ENCODE measurements at regions not wholly inside any gene's neighbourhood (a gene's known extent, or its start where the extent isn't known, plus 50 kb on each side); places are given as distances from the start of the nearest gene placed in this dataset.

DNA sequence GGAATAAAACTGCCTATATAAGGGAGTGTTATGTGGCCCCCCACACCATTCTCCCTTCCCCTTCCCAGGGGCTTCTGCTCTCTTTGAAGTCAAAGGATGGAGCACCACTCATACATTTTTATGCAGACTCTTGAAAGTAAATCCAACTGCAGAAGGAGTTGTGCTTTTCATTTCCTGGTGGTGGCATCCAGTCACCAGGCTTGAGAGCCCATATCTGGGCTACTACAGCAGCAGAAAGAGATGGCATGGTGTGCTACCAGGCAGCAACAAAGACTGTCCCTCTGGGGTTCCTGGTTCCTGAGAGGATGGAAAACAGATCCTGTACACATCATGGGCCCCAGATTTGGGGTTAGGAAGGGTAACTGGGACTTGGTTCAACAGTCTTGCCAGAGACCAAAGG, 226.4 kb downstream of the CLIC5 start:
- DNase-seq = no peak

DNA sequence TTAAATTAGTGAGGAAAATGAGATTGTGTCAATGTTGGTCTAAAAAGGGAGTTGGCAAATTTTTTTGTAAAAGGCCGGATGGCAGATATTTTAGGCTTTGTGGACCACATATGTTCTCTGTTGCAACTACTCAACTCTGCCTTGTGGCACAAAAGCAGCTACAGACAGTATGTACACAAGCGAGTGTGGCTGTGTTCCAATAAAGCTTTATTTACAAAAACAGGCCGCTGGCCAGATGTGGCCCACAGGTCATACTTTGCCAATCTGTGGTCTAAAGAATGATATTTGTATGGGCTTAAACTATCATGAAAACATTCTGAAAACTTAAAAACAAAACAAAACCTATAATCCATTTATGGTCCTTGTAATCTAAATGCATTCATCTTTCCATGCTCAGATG, 228.3 kb downstream of the CLIC5 start:
- no peak for DNase-seq

DNA sequence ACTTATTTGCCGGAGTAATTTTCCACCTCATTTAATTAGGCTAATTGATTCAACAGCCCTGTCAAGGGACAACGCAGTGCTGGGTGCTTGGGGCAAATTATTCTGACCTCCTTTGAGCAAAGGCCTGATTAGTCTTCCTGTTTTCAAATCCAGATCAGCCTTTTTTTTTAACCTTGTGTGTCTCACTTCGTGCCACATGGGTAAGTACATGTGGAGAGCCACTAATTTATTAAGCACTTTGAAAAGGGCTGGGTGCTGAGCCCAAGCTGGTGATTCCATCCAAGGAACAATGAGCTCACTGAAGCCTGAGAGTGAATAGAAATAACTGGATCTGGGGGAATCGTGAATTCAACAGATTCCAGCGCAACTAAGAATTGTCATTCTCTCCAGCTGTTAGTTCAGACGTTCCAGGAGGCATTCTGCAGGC, 229.3 kb downstream of the CLIC5 start:
- no peak for DNase-seq

DNA sequence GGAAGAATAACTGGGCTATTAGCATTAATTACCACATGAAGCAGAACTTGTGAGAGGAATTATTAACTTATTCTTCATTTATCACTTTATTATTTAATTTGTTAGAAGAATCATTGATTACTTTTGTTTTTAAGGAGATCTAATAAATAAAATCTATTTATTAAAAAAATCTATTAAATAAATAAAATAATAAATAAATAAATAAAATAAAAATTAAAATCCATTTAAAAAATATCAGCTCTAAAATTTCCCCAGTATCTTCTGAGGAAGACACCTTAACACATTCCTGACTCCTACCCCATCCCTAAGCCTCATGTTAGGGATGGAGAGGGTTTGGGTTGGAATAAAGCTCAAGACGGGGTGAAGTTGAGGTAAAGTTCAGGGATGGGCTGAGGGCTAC, 231.4 kb downstream of the CLIC5 start:
- DNase-seq = no peak

DNA sequence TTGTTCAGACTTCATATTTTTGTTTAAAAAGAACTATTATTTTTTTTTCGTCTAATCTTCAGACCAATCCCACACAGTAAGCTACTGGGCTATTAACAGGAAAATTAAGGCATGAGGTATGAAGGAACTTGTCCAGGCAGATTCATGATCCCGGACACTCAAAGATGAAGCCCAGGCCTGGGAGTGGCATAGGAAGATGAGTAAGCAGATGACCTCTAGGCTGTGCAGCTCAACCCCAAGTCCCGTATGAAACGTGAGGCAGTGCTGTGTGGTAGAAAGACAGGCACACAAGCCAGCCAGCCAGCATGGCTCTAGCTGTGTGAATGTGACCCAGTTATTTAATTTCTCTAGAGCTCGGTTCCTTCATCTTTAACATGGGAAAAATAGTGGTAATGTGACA, 231.9 kb downstream of the CLIC5 start:
- no peak for DNase-seq

DNA sequence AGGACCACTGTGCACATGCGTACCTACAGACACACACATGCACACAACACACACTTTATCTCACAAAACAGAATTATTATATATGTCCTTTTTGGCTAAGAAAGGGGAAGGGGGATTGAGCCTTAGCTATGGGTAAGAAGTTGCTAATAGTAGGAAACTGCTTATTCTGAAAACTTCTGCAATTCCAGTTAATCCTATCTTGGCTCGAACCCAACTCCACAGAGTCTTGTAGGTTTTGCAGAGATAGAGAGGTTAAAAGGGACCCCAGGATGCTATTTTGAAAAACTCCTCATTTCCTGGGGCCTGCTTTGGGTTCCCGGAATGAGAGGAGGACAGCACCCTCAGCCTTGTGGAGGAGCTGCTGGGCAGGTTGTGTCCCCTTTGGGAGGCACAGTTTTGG, 233.8 kb downstream of the CLIC5 start:
- DNase-seq = no peak

DNA sequence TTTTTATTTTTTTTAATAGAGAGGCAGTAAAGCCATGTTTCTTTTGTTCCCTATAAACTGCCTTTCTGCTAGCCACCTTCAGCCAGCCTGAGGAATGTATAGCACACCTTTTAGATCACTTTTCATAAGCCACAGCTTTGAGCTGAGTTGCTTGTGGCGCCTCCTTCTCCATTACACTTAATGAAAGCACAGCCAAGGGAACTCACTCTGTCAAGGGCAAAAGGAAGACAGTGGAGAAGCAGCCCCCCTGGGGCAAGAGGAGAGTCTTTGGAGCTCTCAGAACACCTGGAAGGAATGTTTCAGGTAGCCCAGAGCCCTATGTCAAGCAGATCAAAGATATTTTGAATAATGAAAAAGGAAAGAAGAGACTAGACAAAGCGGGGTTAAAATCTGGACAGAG, 235.1 kb downstream of the CLIC5 start:
- DNase-seq = no peak

DNA sequence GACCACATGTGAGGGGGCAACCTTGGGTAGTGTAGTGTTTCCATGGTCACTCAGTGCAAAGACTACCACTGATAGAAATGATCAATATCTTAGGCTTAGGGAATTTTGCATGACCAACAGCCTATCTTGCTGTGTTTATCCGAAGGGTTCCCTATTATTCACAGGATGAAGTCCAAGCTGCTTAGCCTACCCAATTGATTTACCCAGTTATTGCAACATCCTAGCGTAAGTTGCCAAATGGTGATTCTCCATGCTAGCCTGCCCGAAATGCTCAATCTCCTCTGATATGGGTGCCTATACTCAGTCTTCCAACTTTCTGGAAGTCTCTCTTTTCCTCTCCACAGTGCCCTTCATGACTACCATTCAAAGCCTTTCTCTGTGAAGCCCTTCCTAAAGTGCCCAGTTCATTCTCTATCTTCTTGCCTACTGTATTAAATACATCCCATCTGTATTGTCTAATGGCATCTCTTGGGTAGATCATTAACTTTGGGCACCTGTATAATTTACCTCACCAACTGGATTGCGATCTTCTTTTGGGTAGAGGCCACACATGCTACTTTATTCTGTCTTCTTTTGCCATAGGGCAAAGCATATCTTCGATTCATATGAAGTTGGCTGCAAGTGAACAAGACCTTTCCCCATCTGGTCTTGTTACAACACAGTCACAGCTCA, 240.5 kb downstream of the CLIC5 start:
- no peak for DNase-seq

DNA sequence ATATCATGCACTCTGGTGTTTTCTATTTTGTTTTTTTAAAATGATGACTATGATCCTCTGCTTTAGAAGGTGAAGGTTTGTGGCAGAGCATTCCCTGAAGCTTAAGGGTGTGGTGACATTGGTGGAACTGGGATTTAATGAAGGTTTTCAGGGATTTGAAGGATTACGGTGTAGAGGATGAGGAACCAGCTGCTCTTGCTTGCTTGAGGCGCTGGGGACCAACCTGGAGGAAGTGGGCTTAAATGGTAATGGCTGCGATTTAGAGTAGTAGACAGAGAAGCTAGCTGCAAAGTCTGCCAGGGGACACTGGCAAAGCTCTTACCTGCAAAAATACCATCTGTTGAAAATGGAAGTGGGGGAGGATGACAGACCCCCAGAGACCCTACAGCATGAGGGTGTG, 241.8 kb downstream of the CLIC5 start:
- DNase-seq = no peak

DNA sequence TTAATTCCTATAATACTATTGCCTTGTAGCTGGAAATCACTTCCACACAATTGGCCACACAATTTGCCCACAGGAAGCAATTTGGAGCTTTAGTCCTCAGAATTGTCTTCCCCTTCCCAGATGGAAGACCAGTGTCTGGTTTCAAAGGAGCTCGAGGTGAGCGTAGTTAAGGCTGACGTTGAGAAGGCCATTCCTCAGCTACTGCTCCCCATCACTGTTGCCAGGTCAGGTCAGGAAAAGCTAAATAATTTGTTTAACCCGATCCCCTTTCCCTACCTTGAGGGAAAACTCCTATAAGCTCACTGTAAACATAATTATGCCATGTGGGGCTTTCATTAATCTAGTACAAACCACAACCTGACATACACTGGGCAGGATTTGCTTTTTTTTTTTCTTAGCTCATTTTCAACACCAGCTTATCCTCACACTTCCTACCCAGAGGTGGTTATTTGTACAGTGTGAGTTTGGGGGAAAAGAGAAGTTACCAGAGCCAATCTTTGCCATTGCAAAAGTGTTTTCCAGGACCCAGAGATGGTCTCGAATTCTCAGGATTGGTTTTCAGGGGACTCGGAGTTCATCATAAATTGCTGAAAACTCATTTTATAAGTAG, 242.7 kb downstream of the CLIC5 start:
- no peak for DNase-seq

DNA sequence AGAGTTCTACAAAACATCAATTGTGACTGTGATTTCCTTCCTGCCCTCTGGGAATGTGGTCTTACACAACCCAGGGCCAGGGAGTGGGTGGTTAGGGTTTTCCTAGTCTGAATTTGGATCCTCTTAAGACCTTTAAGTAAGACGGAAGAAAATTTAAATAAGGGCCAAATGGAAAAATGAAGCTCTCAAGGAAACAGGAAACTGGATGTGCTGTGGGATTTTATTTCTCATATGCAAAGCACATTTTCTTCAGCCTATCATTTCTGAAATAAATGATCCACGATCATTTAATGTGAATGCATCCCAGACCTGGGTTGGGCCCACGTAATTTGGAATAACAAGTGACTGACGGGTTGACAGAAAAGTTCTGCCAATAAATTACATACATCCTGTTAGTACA, 243.6 kb downstream of the CLIC5 start:
- DNase-seq = no peak

DNA sequence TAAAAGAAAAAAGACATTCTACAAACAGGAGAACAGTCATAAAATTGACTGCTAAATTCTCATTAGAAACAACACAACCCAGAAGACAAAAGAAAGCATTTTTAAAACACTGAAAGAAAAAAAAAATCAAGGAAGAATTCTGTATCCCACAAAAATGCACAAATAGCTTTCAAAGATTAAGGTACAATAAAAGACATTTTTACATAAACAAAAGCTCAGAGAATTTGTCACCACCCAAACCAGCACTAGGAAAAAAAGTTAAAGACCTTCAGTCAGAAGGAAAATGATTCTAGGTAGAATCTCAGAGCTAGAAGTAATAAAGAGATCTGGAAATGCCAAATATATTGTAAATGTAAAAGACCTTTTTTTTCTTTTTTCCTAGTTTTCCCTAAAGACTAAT, 252.4 kb downstream of the CLIC5 start:
- DNase-seq = no peak

DNA sequence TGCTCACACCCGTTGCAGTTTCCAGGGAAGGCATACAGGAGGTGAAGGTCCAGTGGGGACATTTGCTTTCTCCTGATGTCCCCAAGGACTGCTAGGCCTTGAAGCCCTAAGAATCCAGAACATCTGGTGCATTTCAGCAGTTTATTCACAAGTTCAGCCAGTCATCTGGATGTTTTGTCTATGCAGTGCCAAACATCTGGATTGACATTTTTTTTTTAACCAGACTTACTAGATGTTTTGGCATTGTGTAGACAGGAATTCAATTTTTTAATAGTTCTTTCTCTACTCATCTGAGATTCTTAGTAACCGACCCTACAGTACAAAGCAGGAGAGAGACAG, 256.2 kb downstream of the CLIC5 start:
- DNase-seq = no peak

DNA sequence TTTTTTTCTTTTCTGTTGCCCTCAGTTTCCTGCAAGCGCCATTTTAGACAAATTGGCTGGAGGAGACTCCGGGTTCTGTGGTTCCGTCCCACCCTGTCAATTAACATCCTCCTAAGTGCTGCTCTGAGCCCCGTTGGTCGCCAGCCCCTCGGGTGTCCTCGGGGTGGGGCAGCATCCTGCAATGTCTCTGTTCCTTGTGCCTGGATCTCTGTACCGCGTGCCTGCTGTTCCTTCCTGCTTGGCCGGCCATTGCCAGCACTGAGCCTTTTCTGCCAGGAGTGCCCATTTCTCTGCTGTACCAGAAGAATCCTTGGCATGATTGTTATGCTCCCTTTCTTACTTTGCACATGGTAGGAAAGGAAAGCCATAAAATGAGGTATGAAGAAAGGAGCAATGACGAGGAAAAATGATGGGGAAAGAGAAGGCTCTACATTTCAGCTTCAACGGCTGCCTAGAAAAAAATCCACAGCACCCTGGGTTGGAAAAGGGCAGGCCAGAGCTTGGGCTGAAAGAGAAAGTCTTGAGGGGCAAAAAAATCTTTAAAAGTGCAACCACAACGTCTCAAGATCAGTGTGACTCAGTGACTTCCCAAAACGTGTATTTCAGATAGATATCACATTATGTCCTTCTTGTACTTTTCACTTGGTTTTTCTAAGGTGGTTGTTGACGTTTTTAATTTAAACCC, 256.7 kb downstream of the CLIC5 start:
- no peak for DNase-seq

DNA sequence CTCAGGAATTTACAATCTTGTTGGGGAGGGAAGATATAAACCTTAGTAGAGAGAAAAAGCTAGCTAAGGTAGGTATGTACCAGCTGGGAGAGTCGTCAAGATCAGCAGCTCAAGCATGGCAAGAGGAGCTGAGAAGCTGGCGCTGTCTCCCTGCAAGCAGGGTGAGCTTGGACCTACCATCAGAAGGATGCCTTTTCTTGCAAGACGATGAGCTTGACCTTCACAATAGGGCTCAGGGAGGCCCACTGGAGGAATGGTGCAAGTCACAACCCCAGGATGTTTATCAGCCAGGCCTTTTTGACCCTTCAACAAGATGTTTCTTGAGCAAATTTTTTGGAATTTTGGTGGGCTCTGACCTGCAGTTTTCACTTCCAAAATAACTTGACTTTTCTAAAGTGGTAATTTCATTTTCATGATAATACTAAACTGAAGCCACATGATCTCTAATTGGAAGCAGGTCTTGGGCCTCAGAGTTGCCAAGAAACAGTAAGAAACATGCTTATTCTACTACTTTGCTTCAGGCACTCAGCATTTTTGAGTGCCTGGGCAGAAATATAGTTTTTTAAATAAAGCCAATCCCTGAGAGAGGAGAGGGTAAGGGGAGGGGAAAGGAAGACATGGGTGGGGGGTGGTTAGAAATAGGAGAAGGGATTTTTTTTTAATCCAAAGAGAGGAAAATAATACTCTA, 258.1 kb downstream of the CLIC5 start:
- no peak for DNase-seq

DNA sequence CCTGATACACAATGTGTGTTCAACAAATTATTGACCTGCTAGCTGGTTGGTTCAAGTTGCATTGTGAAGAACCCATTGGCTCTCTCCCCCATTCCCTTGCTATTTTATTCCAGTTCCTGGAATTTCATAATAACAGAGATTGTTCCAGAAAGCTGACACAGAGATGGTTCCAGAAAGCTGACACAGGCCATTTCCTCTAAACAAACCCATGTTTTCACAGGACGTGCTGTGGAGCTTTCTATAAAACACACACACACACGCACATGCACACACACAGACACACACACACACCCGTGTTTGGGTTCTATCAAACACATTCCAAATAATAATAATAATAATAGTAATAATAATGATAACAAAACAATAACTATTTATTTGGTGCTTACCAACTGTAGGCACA, 259.1 kb downstream of the CLIC5 start:
- no peak for DNase-seq

DNA sequence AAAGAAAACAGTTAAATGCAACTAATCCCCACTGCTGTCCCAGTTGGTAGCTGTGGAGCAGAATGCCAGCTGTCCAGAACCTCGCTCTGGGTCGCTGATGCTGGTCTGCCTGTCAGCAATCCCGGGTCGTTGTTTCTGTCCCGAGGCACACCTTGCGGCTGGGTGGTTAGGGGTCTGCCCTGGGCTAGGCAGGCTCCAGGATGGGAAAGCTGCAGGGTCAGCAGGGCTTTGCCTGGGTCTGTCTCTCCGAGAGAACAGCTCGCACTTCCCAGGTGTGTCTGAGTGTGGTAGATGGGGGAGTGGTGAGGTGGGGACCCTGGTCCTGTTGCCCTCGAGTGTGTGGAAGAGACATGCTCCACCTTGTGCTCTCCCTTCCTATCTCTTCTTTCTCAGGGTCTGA, 261.2 kb downstream of the CLIC5 start:
- DNase-seq = no peak

DNA sequence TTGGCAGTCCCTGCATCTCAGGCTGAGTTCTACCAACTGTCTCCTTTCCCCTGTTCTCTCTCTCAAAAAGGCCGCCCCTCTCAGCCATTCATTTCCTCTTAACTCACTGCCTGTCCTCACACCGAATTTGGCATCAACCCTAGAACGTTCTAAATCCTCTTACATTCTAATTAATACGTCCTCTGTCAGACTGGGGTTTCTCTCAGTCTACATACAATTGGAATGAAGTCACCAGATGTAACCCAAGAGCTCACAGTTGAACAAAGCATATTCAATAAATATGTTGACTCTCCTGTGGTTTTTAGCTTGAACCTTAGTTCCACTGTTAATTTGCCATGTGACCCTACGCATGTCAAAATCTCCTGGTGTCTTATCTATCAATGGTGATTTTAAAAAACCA, 269.6 kb downstream of the CLIC5 start:
- no peak for DNase-seq

DNA sequence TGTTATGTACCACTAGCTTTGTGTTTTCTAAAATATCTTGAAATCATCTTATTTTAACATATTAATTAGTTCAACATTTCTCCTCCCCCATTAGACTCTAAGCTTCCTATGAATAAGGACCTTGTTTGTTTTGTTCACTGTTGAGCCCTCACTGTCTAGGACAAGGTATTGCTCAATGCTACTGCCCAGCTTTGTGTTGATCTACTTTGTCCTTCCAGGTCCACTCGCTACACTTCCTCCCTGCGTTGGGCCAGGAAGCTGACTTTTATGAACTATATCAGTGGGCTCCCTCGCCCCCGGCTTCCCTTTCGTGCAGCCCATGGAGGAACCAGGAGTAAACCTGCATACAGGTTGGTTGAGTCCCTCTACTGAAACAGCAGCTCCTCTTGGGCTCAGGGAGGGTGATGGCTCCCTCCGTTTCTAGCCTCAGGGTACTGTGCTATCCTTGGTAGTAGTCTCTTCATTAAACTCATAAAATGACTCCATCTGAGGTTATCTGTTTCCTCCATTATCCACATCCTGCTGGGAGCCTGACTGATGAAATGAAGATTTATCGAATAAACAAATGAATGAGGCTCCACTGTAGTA, 272.5 kb downstream of the CLIC5 start:
- DNase-seq = no peak

DNA sequence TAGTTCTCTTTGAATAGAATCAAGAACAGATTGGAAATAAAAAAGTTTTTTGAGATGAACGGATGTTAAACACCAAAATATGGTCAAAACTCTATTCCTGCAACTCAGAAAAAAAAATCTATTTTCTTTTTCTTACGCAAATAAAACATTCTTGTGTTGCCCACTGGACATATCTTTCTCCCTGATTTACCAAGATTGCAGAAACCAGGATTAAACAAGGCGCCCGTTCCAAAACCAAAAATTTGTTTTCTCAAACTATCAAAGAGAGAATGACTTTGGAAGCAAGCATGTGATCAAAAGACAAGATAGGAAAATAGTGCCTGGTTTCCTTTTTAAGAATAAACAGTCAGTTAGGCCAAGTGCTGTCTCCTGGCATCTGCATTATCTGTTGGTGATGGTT, 273.1 kb downstream of the CLIC5 start:
- no peak for DNase-seq

DNA sequence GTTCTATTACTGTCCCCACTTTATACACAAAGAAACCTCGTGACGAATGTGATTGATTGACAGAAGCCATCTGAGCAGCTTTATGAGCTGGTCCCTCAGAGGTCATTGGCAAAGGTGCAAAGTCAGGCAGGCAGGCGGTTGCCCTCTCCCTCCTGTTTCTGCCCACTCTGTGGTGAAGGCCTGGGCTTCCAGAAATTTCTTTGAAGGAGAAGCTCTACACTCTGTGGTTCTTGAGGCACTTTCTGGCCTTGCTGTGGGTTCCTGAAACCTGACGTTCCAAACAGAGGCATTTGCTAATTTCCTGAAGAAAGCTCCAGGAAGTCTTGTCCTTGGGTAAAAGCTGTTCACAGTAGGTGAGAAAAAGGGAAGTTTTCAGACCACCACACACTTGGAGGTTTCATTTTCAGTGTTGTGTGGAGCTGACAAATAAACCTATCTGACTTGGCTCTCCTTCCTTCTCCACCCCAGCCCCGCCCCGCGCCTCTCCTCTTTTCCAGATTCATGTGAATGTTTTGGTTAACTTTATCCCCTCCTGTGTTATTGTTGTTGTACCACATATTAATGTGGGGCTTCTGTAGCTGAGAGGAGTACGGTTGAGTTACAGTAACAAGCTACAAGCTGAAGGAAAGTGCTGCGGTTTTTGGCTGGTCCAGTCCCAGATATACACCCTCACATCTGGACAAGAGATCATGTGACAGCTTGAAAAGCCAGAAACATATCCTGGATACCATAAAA, 274.1 kb downstream of the CLIC5 start:
- DNase-seq = no peak

DNA sequence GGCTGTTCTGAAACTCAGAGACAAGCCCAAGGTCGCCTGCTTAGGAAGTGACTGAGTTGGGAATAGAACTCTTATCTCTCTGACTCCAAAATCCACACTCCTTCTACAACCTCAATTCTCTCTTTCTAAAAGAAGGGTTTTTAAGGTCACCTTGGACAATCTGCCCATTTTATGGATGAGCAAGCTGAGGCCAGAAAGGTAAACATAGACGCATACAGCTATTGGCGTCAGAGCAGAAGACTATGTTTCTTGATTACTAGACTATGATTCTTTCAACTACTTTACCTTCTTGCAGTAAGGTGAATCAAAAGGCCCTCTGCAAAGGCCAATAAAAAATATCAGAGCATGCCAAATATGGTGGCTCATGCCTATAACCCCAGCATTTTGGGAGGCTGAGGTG, 276.6 kb downstream of the CLIC5 start:
- no peak for DNase-seq

DNA sequence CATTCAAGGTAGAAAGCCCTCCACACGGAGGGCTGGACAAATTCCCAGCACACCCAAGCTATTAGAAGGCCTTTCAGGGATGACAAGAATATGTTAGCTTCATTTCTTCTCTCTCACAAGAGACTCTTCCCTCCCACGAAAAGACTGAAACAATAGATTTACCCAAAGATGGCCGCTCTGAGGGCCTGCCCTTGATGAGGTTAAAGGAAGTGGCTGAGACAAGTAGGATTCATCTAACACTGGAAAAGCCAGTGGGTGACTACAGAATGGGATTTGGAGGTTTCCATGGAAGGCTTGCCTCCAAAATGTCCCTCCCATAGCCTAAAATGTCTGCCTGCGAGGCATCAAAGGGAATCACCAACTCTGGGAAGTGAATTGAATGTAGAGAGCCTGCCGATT, 277.6 kb downstream of the CLIC5 start:
- no peak for DNase-seq
